DMS153 (cell line): ENCODE measurements at regions not wholly inside any gene's neighbourhood (a gene's known extent, or its start where the extent isn't known, plus 50 kb on each side); places are given as distances from the start of the nearest gene placed in this dataset.

Experiments used
- DNase-seq: peaks from one replicate; lab custom pipeline; 2025; lab: John Stamatoyannopoulos, UW

GRCh38 chr6:14187406-14187805 is 69.8 kb downstream of the CD83 start:
- no peak for DNase-seq

DNA sequence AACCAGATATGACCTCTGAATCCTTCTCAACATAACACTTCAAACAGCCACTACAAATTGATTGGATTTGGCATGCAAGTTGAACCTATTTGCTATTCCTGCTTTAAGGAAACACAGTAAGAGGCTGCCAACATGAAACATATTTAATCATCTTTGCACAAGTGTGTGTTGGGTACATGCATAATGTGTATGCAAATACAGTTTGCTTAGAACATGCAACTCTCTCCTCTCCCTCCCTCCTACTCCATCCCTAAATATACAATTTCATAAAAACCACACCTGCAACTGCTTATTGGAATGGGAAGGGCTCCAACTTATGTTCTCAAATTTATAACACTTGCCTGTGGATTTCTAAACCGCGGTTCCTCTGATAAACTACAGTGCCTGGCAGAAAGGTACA is 71.5 kb downstream of the CD83 start:
- DNase-seq, result no peak

DNA sequence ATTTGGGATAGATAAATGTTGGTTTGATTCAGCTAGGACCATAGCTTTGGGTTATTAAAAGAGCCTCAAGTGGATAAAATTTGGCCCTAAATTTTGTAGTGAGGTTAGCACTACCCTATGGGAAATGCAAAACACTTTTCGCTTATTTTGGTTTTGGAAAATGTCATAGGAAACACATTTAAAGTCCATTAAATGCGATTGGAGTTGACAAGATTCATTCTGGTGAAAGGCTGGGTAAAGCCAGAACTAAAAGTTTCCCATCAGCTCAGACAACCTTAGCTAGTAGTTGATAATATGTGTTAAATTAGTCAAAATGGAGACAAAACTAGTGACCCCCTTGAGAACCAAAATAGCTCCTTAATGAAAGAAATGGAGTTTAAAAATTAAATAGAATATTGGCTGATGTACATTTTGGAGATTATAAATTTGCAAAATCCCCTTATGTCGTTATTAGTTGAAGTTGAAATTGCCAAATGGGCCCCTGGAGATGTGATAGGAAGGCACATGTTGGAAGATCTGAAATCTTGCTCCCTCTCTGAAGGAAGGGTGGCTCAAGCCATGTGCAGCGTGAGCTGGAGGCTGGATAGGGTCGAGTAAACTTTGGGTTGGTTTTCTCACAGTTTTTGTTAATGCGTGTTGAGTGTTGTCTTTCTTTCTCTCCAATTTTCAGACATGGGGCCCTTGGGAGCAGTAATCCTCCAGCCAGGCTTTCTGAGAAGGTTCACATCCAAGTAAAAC is 72.8 kb downstream of the CD83 start:
- no peak for DNase-seq

GRCh38 chr6:14190929-14191224 is 73.3 kb downstream of the CD83 start:
- DNase-seq, result no peak

DNA sequence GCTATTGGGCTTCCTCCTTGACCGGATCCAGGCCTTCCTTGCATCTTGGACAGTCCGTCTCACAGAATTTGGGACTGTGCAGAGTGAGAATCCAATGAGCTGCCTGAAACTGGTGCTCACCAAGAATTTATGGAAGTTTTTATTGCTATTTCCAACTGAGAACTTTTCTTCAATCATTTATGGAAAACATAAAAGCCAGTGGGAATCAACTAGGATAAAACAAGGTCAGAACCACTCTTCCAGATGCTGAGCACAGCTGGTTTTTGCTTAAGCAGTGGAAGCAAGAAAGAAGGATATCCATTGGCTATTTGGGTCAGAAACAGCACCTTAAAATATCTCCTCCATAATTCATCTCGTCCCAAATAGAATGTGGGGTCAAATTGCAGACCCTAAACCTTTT is 74.2 kb downstream of the CD83 start:
- no peak for DNase-seq

- no peak for DNase-seq
Observed at GRCh38 chr6:14192216-14192788, 74.7 kb downstream of the CD83 start.

DNA sequence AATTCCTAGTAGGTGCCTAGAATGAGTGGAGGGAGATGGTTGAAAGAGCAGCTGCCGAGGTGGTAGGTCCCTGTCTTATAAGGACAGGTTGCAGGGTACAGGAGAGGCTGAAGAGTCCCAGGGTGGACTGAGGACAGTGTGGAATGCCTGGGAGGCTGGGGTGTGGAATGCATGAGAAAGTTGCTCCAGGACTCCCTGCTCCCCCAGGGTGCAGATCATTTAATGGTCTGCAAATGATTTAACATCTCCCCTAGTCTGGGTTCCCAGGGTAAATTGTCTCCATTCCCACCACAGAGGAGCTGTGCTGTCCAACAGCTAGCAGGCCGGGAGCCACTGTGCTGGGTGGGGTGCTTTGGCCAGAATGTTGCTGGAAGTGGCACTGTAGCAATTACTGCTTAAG is 76.0 kb downstream of the CD83 start:
- DNase-seq, result no peak

- no peak for DNase-seq
Observed at GRCh38 chr6:14194483-14194882, 76.9 kb downstream of the CD83 start.

DNA sequence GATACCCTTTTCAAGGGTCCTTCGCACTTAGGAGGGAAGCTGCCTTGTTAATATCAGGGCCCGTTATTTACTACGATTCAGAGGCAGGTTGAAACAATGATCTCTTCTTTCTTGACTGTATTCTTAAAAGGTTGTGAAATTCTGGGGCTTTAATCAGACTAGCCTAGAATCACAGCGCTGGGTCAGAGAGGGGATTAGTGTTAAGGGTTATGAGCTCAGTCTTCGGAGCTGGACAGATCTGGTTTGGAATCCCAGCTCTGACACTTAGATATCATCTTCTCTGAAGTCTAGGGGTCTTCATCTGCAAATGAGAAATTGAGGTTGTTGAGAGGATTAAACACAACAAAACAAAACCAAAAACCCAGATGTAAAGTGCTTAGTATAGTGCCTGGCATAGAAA is 77.4 kb downstream of the CD83 start:
- DNase-seq, result no peak

- no peak for DNase-seq
Observed at GRCh38 chr6:14196026-14196425, 78.5 kb downstream of the CD83 start.

DNA sequence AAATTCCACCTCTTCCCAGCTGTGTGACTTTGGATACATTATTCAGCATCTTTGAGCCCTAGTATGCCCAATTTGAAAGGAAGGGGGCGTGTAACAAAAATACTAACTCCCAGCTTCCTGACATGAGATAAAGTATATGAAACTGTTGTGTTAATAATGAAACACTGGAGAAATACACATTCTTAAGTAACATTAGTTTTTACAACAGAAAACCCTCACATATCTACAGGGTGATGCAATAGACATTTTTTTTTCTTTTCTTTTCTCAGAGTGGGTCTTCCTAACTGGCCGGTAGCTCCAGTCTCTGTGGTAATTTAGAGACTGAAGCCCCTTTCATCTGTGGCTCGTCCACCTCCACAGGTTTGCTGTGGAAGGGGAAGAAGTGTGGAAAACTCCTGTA is 79.5 kb downstream of the CD83 start:
- DNase-seq, result no peak

DNA sequence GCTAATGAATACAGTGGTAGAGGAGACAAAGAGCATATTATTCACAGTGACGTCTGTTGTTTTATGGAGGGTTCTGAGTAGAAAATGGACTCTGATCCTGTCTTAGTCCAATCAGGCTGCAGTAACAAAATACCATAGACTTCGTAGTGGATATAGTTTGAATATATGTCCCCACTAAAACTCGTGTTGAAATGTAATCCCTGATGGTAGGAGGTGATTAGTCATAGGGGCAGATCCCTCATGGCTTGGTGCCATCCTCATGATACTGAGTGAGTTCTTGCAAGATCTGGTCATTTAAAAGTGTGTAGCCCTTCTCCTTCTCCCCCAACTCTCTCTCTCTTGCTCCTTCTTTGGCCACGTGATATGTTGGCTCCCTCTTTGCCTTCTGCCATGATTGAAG is 82.5 kb downstream of the CD83 start:
- no peak for DNase-seq

DNA sequence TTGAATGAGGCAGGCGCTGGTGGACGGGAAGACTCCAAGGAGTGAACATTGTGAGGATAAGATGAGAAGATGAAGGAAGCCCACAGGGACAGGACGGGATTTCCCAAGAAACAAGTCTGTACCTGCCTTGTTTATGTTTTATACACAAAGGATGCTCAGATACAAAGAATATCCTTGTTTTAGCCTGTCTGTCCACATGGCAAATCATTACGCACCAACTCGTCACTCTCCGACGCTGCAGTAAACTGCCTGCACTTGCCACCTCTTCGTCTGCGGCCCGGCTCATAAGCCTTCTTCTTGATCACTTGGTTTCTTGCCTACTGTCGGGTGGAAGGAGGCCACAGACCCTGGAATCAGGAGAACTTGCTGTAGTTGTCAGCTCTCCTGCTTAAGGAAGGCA is 85.4 kb downstream of the CD83 start:
- no peak for DNase-seq

DNA sequence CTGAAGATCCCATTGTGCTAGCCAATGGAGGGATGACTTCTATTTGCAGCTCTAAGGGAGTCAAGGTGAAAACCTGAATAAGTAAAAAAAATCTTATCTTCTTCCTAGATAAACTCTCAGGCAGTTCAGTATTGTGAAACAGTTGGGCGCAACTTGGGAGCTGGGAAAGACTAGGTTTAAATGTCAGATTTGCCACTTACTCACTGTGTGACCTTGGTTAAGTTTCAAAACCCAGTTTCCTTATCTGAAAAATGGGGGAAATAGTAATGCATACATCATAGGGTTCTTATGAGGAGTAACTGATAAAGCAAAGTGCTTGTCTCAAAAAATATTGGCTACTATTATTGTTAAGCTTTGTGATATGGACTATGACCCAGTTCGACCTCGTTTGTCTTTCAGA is 88.8 kb downstream of the CD83 start:
- no peak for DNase-seq

GRCh38 chr6:14207448-14207847 is 89.9 kb downstream of the CD83 start:
- DNase-seq, result no peak

- no peak for DNase-seq
Observed at GRCh38 chr6:14209000-14209399, 91.4 kb downstream of the CD83 start.

GRCh38 chr6:14210077-14210476 is 92.5 kb downstream of the CD83 start:
- DNase-seq, result no peak

DNA sequence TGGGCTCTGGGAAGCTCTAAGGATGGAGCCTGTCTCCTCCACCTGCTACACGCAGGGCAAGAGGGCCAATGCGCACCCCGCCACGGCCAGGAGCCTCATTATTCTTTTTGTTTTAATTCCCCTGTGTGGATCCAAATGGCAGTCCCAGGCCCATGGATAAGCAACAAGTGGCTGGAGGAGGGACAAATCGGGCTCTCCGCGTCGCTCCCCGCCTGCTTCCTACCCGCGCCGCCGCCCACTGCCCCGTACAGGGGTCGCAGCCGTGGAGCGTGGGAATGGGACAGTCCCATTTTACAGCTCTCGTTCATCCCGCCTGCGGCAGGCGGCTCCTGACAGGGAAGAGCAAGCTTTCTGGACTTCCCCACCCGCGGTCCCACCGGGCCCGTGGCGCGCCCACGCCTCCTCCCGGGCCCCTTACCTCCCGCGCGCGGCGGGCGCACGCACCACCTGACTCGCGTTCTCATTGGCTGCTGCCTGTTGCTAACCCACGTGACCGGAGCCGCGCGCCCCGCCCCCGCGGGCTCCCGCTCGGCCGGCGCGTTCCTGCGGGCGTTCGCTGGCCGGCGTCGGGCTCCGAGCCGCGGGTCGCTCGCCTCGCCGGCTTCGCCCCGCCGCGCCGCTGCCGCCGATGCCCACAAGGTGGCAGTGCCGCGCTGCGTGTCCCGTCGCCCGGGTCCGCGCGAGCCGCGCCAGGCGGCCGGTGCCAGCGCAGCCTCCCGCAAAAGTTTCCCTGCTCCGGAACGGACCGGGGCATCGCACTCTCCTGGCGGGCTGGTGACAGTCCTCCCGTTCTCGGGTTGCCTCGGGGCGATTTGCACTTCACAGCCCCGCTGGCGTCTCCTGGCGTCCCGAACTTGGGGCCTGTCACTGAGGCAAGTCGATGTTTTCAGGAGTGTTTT is 93.3 kb downstream of the CD83 start:
- DNase-seq, result peak; percentile 71

- DNase-seq, result no peak
Observed at GRCh38 chr6:14211562-14211942, 94.0 kb downstream of the CD83 start.

- no peak for DNase-seq
Observed at GRCh38 chr6:14212020-14212419, 94.4 kb downstream of the CD83 start.

DNA sequence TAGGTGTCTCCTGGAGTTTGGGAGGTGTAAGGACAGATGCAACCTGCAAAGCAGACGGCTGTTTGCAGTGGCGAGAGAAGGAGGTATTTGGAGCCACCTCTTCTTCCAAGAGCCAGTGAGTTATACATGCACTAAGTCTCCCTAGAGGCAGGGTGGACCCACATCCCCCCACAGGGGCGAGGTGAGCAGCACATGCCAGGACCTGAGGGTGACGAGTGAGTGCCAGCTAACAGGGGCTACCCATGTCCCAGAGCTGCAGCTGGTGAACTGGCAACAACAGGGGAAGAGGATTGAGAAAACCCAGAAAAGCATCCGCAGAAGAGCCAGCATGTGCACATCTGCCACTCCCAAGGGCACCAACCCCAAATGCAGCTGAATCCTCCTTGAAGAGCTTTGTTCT is 95.1 kb downstream of the CD83 start:
- DNase-seq, result no peak

- DNase-seq, result no peak
Observed at GRCh38 chr6:14216946-14217684, 99.5 kb downstream of the CD83 start.
